ENCODE measurements at regions not wholly inside any gene's neighbourhood (a gene's known extent, or its start where the extent isn't known, plus 50 kb on each side); places are given as distances from the start of the nearest gene placed in this dataset.

GRCh38 chr20:24328901-24329300, 140.5 kb upstream of the SYNDIG1 start:
- no peak overlapping the region for H3K4me3 ChIP-seq (ENCODE audit: low read depth, low read length)
- DNase-seq (ENCODE audit: low read depth) = no peak
- no peak for TF ChIP-seq CTCF (conservative IDR thresholded peaks at IDR 0.05; ENCODE audit: low read depth, low read length)

GRCh38 chr20:24321973-24322372, 147.5 kb upstream of the SYNDIG1 start:
- no peak overlapping the region for H3K4me3 ChIP-seq (ENCODE audit: low read depth, low read length)
- no peak for TF ChIP-seq CTCF (conservative IDR thresholded peaks at IDR 0.05; ENCODE audit: low read depth, low read length)
- no peak for DNase-seq (ENCODE audit: low read depth)

- DNase-seq (ENCODE audit: low read depth) = no peak
- no peak for TF ChIP-seq CTCF (conservative IDR thresholded peaks at IDR 0.05; ENCODE audit: low read depth, low read length)
- no peak overlapping the region for H3K4me3 ChIP-seq (ENCODE audit: low read depth, low read length)
Observed at GRCh38 chr20:24318569-24319352, 150.7 kb upstream of the SYNDIG1 start.

GRCh38 chr20:24317224-24317623, 152.2 kb upstream of the SYNDIG1 start:
- no peak for TF ChIP-seq CTCF (conservative IDR thresholded peaks at IDR 0.05; ENCODE audit: low read depth, low read length)
- no peak overlapping the region for H3K4me3 ChIP-seq (ENCODE audit: low read depth, low read length)
- DNase-seq (ENCODE audit: low read depth) = no peak

- no peak overlapping the region for H3K4me3 ChIP-seq (ENCODE audit: low read depth, low read length)
- no peak for DNase-seq (ENCODE audit: low read depth)
- no peak for TF ChIP-seq CTCF (conservative IDR thresholded peaks at IDR 0.05; ENCODE audit: low read depth, low read length)
Observed at GRCh38 chr20:24316731-24317130, 152.7 kb upstream of the SYNDIG1 start.

GRCh38 chr20:24314053-24314452, 155.4 kb upstream of the SYNDIG1 start:
- no peak for DNase-seq (ENCODE audit: low read depth)
- TF ChIP-seq CTCF (conservative IDR thresholded peaks at IDR 0.05; ENCODE audit: low read depth, low read length) = no peak
- H3K4me3 ChIP-seq (ENCODE audit: low read depth, low read length) = no peak overlapping the region

GRCh38 chr20:24309596-24309995, 159.8 kb upstream of the SYNDIG1 start:
- H3K4me3 ChIP-seq (ENCODE audit: low read depth, low read length) = no peak overlapping the region
- no peak for TF ChIP-seq CTCF (conservative IDR thresholded peaks at IDR 0.05; ENCODE audit: low read depth, low read length)

More at GRCh38 chr20:24309596-24309995, 159.8 kb upstream of the SYNDIG1 start:
- DNase-seq (ENCODE audit: low read depth) = no peak

Data from epithelial cell of proximal tubule (primary cell).